ENCODE measurements at regions not wholly inside any gene's neighbourhood (a gene's known extent, or its start where the extent isn't known, plus 50 kb on each side); places are given as distances from the start of the nearest gene placed in this dataset.
A peak's percentile ranks its signal among the peaks of the same experiment; 100 is the strongest.
"Not testable (repeated sequence)": the region's sequence is repeated elsewhere in the genome, so short reads cannot be mapped to it uniquely, and the experiment has no call there.

GRCh38 chr3:11739706-11740105 lies 96.0 kb upstream of the VGLL4 start:
- DNase-seq, result no peak

DNA sequence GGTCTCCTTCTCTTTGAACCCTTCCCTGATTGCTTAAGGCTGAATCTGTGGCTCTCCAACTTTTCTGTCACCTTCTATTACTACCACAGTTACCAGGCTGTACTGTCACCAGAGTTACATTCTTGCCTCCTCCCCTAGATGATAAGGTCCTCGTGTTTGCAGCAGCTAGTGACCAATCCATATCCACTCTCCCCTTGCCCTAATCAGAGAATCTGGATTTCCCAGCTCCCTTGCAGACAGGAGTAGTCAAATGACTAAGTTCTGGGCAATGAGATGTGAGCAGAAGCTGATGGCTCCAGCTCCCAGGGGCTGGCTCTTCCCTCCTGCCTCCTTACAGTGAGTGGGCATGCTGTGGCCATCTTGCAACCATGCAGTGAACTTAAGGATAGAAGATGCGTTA lies 95.4 kb upstream of the VGLL4 start:
- DNase-seq, result no peak

- no peak for DNase-seq
Observed at GRCh38 chr3:11737742-11738141, 94.0 kb upstream of the VGLL4 start.

- DNase-seq, result no peak
Observed at GRCh38 chr3:11736136-11736833, 92.6 kb upstream of the VGLL4 start.

GRCh38 chr3:11735638-11736037 lies 91.9 kb upstream of the VGLL4 start:
- no peak for DNase-seq

DNA sequence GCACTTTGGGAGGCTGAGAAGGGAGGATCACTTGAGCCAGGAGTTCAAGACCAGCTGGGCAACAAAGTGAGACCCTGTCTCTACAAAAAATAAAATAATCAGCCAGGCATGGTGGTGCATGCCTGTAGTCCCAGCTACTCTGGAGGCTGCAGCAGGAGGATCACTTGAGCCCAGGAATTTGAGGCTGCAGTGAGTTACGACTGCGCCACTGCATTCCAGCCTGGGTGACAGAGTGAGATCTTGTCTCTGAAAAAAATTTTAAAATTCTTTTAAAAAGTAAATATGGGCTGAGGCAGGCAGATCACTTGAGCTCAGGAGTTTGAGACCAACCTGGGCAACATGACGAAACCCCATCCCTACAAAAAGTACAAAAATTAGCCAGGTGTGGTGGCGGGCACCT lies 91.4 kb upstream of the VGLL4 start:
- not testable (repeated sequence) for DNase-seq

- DNase-seq, result no peak
Observed at GRCh38 chr3:11733914-11734313, 90.2 kb upstream of the VGLL4 start.

- no peak for DNase-seq
Observed at GRCh38 chr3:11727207-11727606, 83.5 kb upstream of the VGLL4 start.

- DNase-seq, result no peak
Observed at GRCh38 chr3:11726146-11726545, 82.4 kb upstream of the VGLL4 start.

DNA sequence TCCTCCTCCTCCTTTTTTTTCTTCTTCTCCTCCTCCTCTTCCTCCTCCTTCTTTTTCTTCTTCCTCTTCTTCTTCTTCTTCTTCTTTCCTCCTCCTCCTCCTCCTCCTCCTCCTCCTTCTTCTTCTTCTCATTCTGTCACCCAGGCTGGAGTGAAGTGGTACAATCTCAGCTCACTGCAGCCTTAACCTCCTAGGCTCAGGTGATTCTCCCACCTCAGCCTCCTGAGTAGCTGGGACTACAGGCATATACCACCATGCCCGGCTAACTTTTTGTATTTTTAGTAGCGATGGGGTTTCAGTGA lies 81.6 kb upstream of the VGLL4 start:
- DNase-seq, result not testable (repeated sequence)

DNA sequence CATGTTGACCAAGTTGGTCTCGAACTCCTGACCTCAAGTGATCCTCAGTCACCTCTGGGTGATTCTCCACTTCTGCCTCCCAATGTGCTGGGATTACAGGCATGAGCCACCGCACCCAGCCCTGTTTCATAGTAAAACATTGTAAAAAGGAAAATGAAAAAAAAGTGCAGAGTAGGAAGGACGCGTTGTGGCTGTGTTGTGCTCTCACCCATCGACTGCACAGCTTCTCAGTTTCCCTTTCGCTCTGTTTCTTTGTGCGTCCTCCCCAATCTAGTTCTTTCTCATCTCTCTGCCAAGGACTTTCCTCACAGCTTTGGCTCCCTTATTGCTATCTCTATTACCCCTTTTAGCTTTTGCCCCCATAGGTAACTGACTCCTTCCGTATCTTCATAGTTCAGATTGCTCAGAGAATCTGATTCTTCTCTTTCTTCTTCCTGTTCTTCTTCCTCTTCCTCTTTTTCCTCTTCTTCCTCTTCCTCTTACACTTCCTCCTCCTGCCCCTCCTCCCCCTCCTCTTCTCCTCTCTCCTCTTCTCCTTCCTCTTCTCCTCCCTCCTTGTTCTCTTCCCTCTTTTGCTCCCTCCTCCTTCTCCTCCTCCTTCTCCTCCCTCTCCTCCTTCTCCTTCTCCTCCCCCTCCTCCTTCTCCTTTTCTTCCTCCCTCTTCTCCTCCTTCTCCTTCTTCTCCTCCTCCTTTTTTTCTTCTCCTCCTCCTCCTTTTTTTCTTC lies 81.1 kb upstream of the VGLL4 start:
- DNase-seq, result no peak

DNA sequence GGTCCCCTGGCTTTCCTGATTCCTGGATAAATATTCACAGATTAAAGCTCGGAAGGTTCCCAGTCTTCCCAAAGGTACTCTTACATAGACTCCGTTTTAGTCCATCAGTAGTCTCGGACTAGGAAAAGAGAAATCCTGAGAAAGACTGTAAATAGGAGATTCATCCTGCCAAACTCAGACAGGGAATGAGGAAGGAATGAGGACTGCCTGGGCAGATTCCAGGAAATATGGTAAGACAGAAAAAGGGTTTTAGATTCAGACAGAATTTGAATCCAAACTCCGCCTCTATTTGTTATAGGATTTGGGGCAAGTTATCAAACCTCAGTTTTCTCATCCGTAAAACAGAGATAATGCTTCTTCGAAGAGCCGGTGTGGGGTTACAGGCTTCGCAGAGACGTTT lies 77.8 kb upstream of the VGLL4 start:
- DNase-seq, result no peak

GRCh38 chr3:11720917-11721411 lies 77.2 kb upstream of the VGLL4 start:
- no peak for DNase-seq

DNA sequence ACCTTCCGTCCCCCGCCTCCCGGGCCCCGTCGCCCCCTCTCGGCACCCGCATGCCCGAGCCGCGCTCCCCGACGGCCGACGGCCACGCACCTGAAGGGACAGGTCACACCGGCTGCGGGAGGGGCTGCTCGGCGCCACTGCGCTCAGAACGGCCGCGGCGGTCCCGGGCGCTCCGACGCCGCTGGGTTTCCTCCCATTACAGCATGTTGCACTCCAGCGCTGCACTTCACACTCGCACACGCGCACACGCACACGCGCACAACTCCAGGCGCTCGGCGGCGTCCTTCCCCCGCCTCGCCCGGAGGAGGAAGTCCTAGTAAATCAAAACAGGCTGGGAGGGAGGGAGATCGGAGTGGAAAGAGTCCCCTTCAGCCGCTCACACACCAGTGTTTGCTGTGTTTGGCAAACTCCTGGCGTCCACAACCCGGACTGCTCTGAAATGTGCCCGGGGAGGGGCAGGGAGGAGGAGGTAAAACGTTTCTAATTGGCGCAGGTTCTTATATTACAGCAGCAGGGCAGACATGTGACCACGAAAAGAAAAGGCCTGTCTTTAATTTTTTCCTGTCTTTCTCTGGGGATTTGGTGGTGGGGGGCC lies 76.7 kb upstream of the VGLL4 start:
- DNase-seq, result peak; percentile 21

- DNase-seq, result peak; percentile 65
Observed at GRCh38 chr3:11719406-11720303, 75.9 kb upstream of the VGLL4 start.

DNA sequence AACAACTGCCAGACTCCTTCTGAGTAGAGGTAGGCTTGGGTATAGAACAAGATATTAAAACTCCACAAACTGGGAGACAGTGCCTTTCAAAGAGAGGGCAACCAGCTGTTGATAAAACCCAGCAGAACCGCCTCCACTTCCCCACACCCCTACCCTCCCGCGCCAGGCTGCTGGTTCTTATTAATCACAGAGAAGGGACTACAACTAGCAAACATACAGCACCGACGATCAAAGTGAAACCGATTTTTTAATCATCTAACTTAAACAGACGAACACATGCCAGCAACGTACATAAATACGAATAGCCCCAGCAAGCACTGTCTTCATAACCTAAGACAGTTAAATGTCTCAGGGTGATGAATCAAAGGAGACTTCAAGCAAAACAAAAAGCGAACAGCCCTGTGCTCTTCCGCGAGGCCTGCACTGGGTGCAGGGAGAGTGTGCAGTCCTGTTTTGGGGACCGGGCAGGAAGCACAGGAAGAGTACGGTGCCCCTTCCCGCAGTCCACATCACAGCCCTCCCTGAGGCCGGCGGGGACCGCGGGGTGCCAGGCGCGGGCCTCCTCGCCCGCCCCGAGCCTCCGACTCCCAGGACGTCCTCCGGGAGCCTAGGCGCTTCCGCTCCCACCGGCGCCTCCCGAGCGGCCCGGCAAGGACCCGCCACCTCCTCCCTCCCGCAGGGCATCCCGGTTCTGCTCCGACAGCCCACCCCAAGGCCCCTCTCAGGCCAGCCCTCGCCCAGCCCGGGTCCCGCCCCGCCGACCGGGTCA lies 75.1 kb upstream of the VGLL4 start:
- DNase-seq, result no peak

- no peak for DNase-seq
Observed at GRCh38 chr3:11717768-11718636, 74.3 kb upstream of the VGLL4 start.

- DNase-seq, result no peak
Observed at GRCh38 chr3:11717301-11717700, 73.6 kb upstream of the VGLL4 start.

DNA sequence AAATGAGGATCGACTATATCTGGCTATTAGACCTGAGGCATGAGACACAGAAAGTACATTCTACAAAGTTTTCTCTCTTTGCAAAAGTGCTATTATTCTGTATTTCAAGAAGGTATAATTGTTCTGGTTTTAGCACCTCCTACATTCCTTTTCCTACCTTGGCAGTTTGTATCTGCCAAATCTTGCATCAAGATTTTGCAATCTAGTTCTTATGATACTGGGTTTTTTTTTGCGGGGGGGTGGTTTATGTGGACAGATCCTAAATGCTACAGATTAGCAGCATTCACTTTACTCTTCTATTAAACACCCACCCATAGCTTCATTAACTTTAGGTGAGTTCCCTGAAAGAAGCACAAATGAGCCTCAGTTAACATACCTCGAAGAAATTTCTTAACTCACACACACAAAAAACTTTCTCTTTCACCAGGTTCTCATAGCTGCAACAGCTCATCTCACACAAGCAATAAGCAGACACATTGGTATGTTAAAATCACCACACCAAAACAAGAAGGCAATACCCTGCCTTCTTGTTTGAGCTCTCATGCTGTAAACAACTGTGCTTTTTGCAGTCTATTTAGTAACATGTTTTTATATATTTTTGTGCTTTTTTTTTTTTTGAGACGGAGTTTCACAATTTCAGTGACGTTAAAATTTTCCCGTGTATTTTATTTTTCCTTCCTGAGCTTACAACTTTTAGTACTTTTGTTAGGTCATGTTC lies 73.0 kb upstream of the VGLL4 start:
- DNase-seq, result no peak

DNA sequence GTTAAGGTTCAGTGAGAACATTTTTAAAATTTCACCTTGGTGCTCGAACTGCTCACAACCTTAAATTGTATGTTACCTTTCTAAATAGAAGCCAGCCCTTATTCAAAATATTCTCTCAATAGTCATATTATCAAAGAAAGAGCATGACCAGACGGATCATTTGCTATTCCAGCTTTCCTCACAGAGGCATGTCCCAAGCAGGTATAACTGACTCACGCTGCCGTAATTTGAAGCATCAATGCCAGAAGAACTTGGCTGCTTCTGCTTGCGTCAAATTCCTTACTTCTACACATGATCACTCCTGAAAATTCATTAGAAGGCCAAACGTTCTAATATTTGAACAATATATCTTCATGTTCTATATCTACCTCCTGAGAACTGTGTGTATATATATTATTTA lies 69.5 kb upstream of the VGLL4 start:
- DNase-seq, result no peak

GRCh38 chr3:11712646-11713045 lies 68.9 kb upstream of the VGLL4 start:
- DNase-seq, result no peak

All from COR-L47 (cell line).